Endothelial cell of umbilical vein (primary cell): ENCODE measurements at regions not wholly inside any gene's neighbourhood (a gene's known extent, or its start where the extent isn't known, plus 50 kb on each side); places are given as distances from the start of the nearest gene placed in this dataset.

ENCODE experiments used
- BruUV-seq: library from RNA; stranded (reverse); fragments of 400-500 nt; replicated peaks from 2 replicates; lab custom pipeline; 2021; lab: Mats Ljungman, UMichigan
- CTCF ChIA-PET: fragments of 300-600, 350-600 bp; sonication (Branson Sonifier 250); formaldehyde crosslinking; loops from one replicate; lab custom pipeline; 2021; ENCODE audit warnings: antibody characterized with exemption, inconsistent platforms; lab: Charles Lee
- POLR2A ChIA-PET: fragments of 300-600, 350-600 bp; sonication (Branson Sonifier 250); formaldehyde crosslinking; loops from one replicate; lab custom pipeline; 2021; ENCODE audit warnings: antibody characterized with exemption, inconsistent platforms; lab: Charles Lee
- DNase-seq: peaks from one replicate; pipeline ENCODE4 v3.0.0-alpha.2; 2011; ENCODE audit warnings: low read depth, low spot score
- FAIRE-seq: peaks from 2 replicates; lab custom pipeline; 2011; peaks lifted over from hg19 to GRCh38; lab: Jason Lieb, UNC
- H2AFZ ChIP-seq: 2 replicates; pipeline ENCODE4 v1.6.0; 2012; ENCODE audit warnings: low read depth, low read length, control low read depth, inconsistent platforms
- H3K27ac ChIP-seq: 2 replicates; pipeline ENCODE4 v1.5.1; 2011; ENCODE audit warnings: low read depth, mild to moderate bottlenecking, control low read depth, low read length, moderate library complexity; ENCODE audit not compliant: insufficient read depth
- H3K27me3 ChIP-seq, 2 experiments: 2 replicates each; pipeline versions ENCODE4 v1.6.0 to v1.6.1; 2011; ENCODE audit warnings: low read length in 2 of 2, mixed read lengths in 1 of 2; ENCODE audit not compliant: control insufficient read depth in 2 of 2, insufficient read depth in 2 of 2
- H3K36me3 ChIP-seq, 2 experiments: 2 replicates in 1 of 2; 3 replicates in 1 of 2; pipeline ENCODE4 v1.5.1; 2011; ENCODE audit warnings: low read length in 2 of 2, mild to moderate bottlenecking in 1 of 2, moderate library complexity in 1 of 2; ENCODE audit not compliant: control insufficient read depth in 2 of 2, insufficient read depth in 2 of 2; ENCODE audit errors: extremely low read depth in 1 of 2
- H3K4me1 ChIP-seq: 3 replicates; pipeline ENCODE4 v1.5.1; 2011; ENCODE audit warnings: mild to moderate bottlenecking, low read length; ENCODE audit not compliant: control insufficient read depth, insufficient read depth; ENCODE audit errors: extremely low read depth
- H3K4me2 ChIP-seq: 2 replicates; pipeline ENCODE4 v1.6.1; 2011; ENCODE audit warnings: low read length, control low read depth, mixed read lengths; ENCODE audit not compliant: insufficient read depth
- H3K4me3 ChIP-seq, 3 experiments: fragments of 200-600 bp in 1 of 3; sonication (generic), shearing (Covaris generic) in 1 of 3; replicated peaks in 1 of 3; 2 replicates each; pipeline ENCODE4 v1.5.1; 2011 to 2016; ENCODE audit warnings: control low read depth in 3 of 3, low read length in 3 of 3, mild to moderate bottlenecking in 2 of 3, inconsistent platforms in 1 of 3, low read depth in 1 of 3, moderate library complexity in 1 of 3; ENCODE audit not compliant: insufficient read depth in 1 of 3
- H3K79me2 ChIP-seq: 2 replicates; pipeline ENCODE4 v1.6.0; 2012; ENCODE audit warnings: low read length, inconsistent platforms; ENCODE audit not compliant: control insufficient read depth, insufficient read depth
- H3K9ac ChIP-seq: replicated peaks from 2 replicates; pipeline ENCODE3; 2011; ENCODE audit warnings: low read length, control low read depth; ENCODE audit not compliant: insufficient read depth; ENCODE audit errors: extremely low read depth
- H3K9me1 ChIP-seq: replicated peaks from 3 replicates; pipeline ENCODE4 v1.6.0; 2011; ENCODE audit warnings: mild to moderate bottlenecking, low read length; ENCODE audit not compliant: control insufficient read depth, insufficient read depth; ENCODE audit errors: extremely low read depth
- H3K9me3 ChIP-seq: replicated peaks from 2 replicates; pipeline ENCODE4 v1.5.1; 2012; ENCODE audit warnings: low read length, inconsistent platforms; ENCODE audit not compliant: control insufficient read depth, insufficient read depth
- H4K20me1 ChIP-seq: replicated peaks from 2 replicates; pipeline ENCODE3; 2011; ENCODE audit warnings: mild to moderate bottlenecking, low read length; ENCODE audit not compliant: control insufficient read depth, insufficient read depth; ENCODE audit errors: extremely low read depth
- FOS ChIP-seq: IDR thresholded peaks from 2 replicates; pipeline ENCODE4 v1.6.1; 2011; ENCODE audit warnings: mild to moderate bottlenecking, low read length, moderate library complexity, borderline replicate concordance; ENCODE audit not compliant: insufficient read depth
- GATA2 ChIP-seq: IDR thresholded peaks from 2 replicates; pipeline ENCODE4 v1.7.0; 2011; ENCODE audit warnings: low read depth, mild to moderate bottlenecking, moderate library complexity, mixed read lengths, low read length; ENCODE audit not compliant: insufficient read length, insufficient read depth
- JUN ChIP-seq: IDR thresholded peaks from 2 replicates; pipeline ENCODE4 v1.6.1; 2011; ENCODE audit warnings: borderline replicate concordance, low read depth; ENCODE audit not compliant: insufficient read length, insufficient read depth
- MAX ChIP-seq: IDR thresholded peaks from 2 replicates; pipeline ENCODE4 v1.6.1; 2011; ENCODE audit not compliant: insufficient read depth, insufficient read length
- MYC ChIP-seq: IDR thresholded peaks from one replicate; pipeline ENCODE4 v1.6.1; 2011; ENCODE audit warnings: mild to moderate bottlenecking, low read depth, low read length
- dilution Hi-C: fragments of 300-500 bp; cut with MboI; formaldehyde crosslinking; loops from one replicate; pipeline ENCODE4 v1.15.0; 2019; ENCODE audit warnings: low sequenced_read_pairs; ENCODE audit not compliant: extremely low pct_ligation_motif_present
- intact Hi-C: fragments of 100-400 bp; cut with micrococcal nuclease; formaldehyde crosslinking; loops from one replicate; pipeline ENCODE4 v1.10.0; 2022

- TF ChIP-seq MAX: no peak
- TF ChIP-seq GATA2: no peak
- TF ChIP-seq FOS: no peak
- Histone ChIP-seq H3K79me2 (no peaks in the 10 kb centered on the region), H2AFZ (no peak overlapping the region), H3K36me3 (no peaks in the 10 kb centered on the region), H4K20me1 (no peaks in the 10 kb centered on the region), H3K27me3 (no peaks in the 10 kb centered on the region), H3K4me3 (no peak overlapping the region), H3K9me3 (no peaks in the 10 kb centered on the region), H3K4me1 (no peaks in the 10 kb centered on the region), H3K9ac (no peak overlapping the region), H3K27ac (no peak overlapping the region), H3K9me1 (no peaks in the 10 kb centered on the region), H3K4me2 (no peak overlapping the region)
- DNase-seq (no peak), FAIRE-seq (no peak)
- ChIA-PET CTCF (interaction anchor here (0.6 to 2.0 kb wide), 3 partner anchors 29 to 85 kb away, joined by 3 to 4 read pairs (median 4); no protein-coding TSS in a partner anchor), POLR2A (no interaction called here)
- dilution Hi-C loops (no loop called here), intact Hi-C loops (no loop called here)
- BruUV-seq: no TSS peak
Measured at GRCh38 chr14:30185832-30186231, 258.2 kb upstream of the PRKD1 start.

GRCh38 chr14:30191639-30192279 is 264.1 kb upstream of the PRKD1 start:
- H3K9ac ChIP-seq: no peak overlapping the region
- no peak overlapping the region for H2AFZ ChIP-seq
- H3K27me3 ChIP-seq: no peaks in the 10 kb centered on the region
- no peaks in the 10 kb centered on the region for H3K79me2 ChIP-seq
- no peak for TF ChIP-seq MYC
- TF ChIP-seq JUN: no peak
- no peak for TF ChIP-seq MAX
- no peaks in the 10 kb centered on the region for H3K9me3 ChIP-seq
- no peaks in the 10 kb centered on the region for H3K4me1 ChIP-seq
- CTCF ChIA-PET: no interaction called here
- DNase-seq (no peak), FAIRE-seq (no peak)
- BruUV-seq: no TSS peak
- no peak overlapping the region for H3K4me2 ChIP-seq
- no peak overlapping the region for H3K4me3 ChIP-seq
- POLR2A ChIA-PET: no interaction called here
- no peaks in the 10 kb centered on the region for H4K20me1 ChIP-seq
- no peaks in the 10 kb centered on the region for H3K36me3 ChIP-seq
- no peak overlapping the region for H3K27ac ChIP-seq
- H3K9me1 ChIP-seq: no peaks in the 10 kb centered on the region
- intact Hi-C loops: no loop called here
- dilution Hi-C loops: no loop called here
